GM12892 (cell line): ENCODE measurements at regions not wholly inside any gene's neighbourhood (a gene's known extent, or its start where the extent isn't known, plus 50 kb on each side); places are given as distances from the start of the nearest gene placed in this dataset.

ENCODE experiments used
- POLR2A ChIP-seq: IDR thresholded peaks from 2 replicates; pipeline ENCODE4 v1.6.1; 2011; ENCODE audit warnings: low read depth, low read length, control low read depth
- POLR2AphosphoS5 ChIP-seq: IDR thresholded peaks from 2 replicates; pipeline ENCODE4 v1.6.1; 2011; ENCODE audit warnings: low read depth, low read length, control low read depth

DNA sequence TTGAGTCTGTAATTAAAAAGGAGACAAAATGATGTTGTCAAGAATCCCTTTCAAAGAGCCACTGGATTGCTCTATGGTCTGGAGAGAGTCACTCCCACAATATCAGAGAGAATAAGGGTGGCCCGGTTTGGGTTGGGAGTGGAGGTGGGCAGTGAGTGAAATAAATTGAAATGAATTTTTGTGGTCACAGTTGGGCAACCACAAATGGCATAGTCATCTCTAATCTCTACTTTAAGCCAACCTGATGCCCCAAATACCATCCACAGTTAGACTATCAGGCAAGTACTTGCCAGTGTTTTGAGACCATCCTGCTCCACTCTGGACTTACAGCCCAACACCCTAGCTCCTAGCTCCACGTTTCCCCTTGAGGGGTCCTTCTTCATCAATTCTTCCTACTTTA, 559.7 kb downstream of the BCL11A start:
- TF ChIP-seq POLR2A (no peak), POLR2AphosphoS5 (no peak)
